Activated naive CD4-positive, alpha-beta T cell treated with anti-CD3 and anti-CD28 coated beads for 36 hours (primary cell): ENCODE measurements at regions not wholly inside any gene's neighbourhood (a gene's known extent, or its start where the extent isn't known, plus 50 kb on each side); places are given as distances from the start of the nearest gene placed in this dataset.

Experiments
- CTCF ChIA-PET: fragments of 350-600 bp; sonication (Branson Sonifier 250); formaldehyde crosslinking; loops from one replicate; lab custom pipeline; 2021; ENCODE audit warnings: antibody characterized with exemption; lab: Charles Lee
- DNase-seq: peaks from one replicate; pipeline ENCODE4 v3.0.0-alpha.2; 2020
- H3K27ac Mint-ChIP-seq: one replicate; pipeline ENCODE4 v1.8.0; 2021; ENCODE audit warnings: mild to moderate bottlenecking, mixed read lengths
- H3K27me3 Mint-ChIP-seq: one replicate; pipeline ENCODE4 v1.8.0; 2021; ENCODE audit warnings: low read depth, mixed read lengths
- H3K36me3 Mint-ChIP-seq: one replicate; pipeline ENCODE4 v1.8.0; 2021; ENCODE audit warnings: low read depth, mixed read lengths
- H3K4me1 Mint-ChIP-seq: one replicate; pipeline ENCODE4 v1.8.0; 2021; ENCODE audit warnings: low read depth, mixed read lengths
- H3K4me3 Mint-ChIP-seq: one replicate; pipeline ENCODE4 v1.8.0; 2021; ENCODE audit warnings: mild to moderate bottlenecking, moderate library complexity, mixed read lengths
- H3K9me3 Mint-ChIP-seq: one replicate; pipeline ENCODE4 v1.8.0; 2021; ENCODE audit warnings: mixed read lengths
- intact Hi-C: fragments of 100-400 bp; cut with micrococcal nuclease; formaldehyde crosslinking; loops from one replicate; pipeline ENCODE4 v1.15.1; 2023

- H3K9me3 Mint-ChIP-seq: peaks cover 13% of the 10 kb centered on the region
- H3K36me3 Mint-ChIP-seq: no peaks in the 10 kb centered on the region
- CTCF ChIA-PET: no interaction called here
- H3K27ac Mint-ChIP-seq: no peak overlapping the region
- H3K4me3 Mint-ChIP-seq: no peak overlapping the region
- H3K4me1 Mint-ChIP-seq: no peaks in the 10 kb centered on the region
- H3K27me3 Mint-ChIP-seq: no peaks in the 10 kb centered on the region
- DNase-seq: no peak
- intact Hi-C loops: no loop called here
These were observed 175.5 kb upstream of the ADGRL3 start for GRCh38 chr4:61024610-61025009.

- H3K9me3 Mint-ChIP-seq: peaks cover 4% of the 10 kb centered on the region
- H3K4me1 Mint-ChIP-seq: no peaks in the 10 kb centered on the region
- H3K36me3 Mint-ChIP-seq: no peaks in the 10 kb centered on the region
- intact Hi-C loops: no loop called here
- H3K4me3 Mint-ChIP-seq: no peak overlapping the region
- no peak for DNase-seq
- no peak overlapping the region for H3K27ac Mint-ChIP-seq
- CTCF ChIA-PET: no interaction called here
- H3K27me3 Mint-ChIP-seq: no peaks in the 10 kb centered on the region
These were observed 172.2 kb upstream of the ADGRL3 start for GRCh38 chr4:61027939-61028338.

GRCh38 chr4:61036071-61036684 lies 163.9 kb upstream of the ADGRL3 start:
- Mint-ChIP-seq H3K9me3 (peaks cover 9% of the 10 kb centered on the region), H3K4me3 (no peak overlapping the region), H3K36me3 (no peaks in the 10 kb centered on the region), H3K27ac (no peak overlapping the region), H3K4me1 (no peaks in the 10 kb centered on the region), H3K27me3 (no peaks in the 10 kb centered on the region)
- CTCF ChIA-PET: no interaction called here
- intact Hi-C loops: no loop called here
- DNase-seq: no peak

DNA sequence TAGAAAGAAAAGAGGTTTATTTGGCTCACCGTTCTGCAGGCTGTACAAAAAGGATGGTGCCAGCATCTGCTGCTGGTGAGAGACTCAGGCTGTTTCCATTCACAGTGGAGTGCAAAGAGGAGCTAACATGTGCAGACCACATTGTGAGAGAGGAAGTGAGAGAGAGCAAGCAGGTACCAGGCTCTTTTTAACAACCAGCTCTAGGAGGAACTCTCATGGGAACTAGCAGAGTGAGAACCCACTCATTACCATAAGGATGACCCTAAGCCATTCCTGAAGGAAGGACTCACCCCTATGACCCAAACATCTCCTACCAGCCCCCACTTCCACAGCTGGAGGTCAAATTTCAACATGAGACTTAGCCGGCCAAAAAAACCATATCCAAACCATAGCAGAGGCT lies 158.6 kb upstream of the ADGRL3 start:
- CTCF ChIA-PET: interaction anchor here (0.6 kb wide), 1 partner anchor 1469 kb away, joined by 4 read pairs; no protein-coding TSS in a partner anchor

GRCh38 chr4:61044837-61045236 lies 155.3 kb upstream of the ADGRL3 start:
- Mint-ChIP-seq H3K4me1 (no peaks in the 10 kb centered on the region), H3K4me3 (no peak overlapping the region), H3K27me3 (no peaks in the 10 kb centered on the region), H3K27ac (no peak overlapping the region), H3K9me3 (peaks cover 1% of the 10 kb centered on the region), H3K36me3 (no peaks in the 10 kb centered on the region)
- no peak for DNase-seq
- intact Hi-C loops: no loop called here
- CTCF ChIA-PET: interaction anchor here (0.6 kb wide), 1 partner anchor 22 kb away, joined by 4 read pairs; no protein-coding TSS in a partner anchor

More for the DNA sequence above, 158.6 kb upstream of the ADGRL3 start:
- H3K27ac Mint-ChIP-seq: no peak overlapping the region
- intact Hi-C loops: no loop called here
- H3K4me3 Mint-ChIP-seq: no peak overlapping the region
- no peak for DNase-seq
- H3K4me1 Mint-ChIP-seq: no peaks in the 10 kb centered on the region
- H3K27me3 Mint-ChIP-seq: no peaks in the 10 kb centered on the region
- H3K36me3 Mint-ChIP-seq: no peaks in the 10 kb centered on the region
- H3K9me3 Mint-ChIP-seq: peaks cover 6% of the 10 kb centered on the region

DNA sequence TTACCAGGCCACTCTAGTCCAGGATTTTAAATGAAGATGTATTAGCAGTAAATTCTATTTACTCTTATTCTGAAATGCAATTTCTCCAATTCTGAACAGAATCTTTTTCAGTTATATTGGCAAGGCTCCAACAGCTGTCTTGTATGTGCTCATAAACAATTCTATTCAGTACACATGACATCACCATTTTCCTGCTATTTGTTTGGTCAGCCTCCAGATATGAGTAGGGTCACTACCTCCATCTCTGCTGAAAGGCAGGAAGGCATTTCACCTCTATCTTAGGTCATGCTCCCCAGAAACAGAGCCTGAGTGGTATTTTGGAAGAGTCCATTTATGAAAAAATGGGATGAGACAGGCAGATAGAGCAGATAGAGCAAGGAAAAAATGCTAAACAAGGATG lies 151.1 kb upstream of the ADGRL3 start:
- Mint-ChIP-seq H3K27me3 (no peaks in the 10 kb centered on the region), H3K4me1 (no peaks in the 10 kb centered on the region), H3K9me3 (peaks cover 2% of the 10 kb centered on the region), H3K27ac (no peak overlapping the region), H3K4me3 (no peak overlapping the region), H3K36me3 (no peaks in the 10 kb centered on the region)
- CTCF ChIA-PET: no interaction called here
- intact Hi-C loops: no loop called here
- no peak for DNase-seq

- Mint-ChIP-seq H3K27me3 (no peaks in the 10 kb centered on the region), H3K36me3 (no peaks in the 10 kb centered on the region), H3K27ac (no peak overlapping the region), H3K9me3 (peaks cover 2% of the 10 kb centered on the region), H3K4me3 (no peak overlapping the region), H3K4me1 (no peaks in the 10 kb centered on the region)
- DNase-seq: no peak
- intact Hi-C loops: no loop called here
- CTCF ChIA-PET: no interaction called here
These were observed 132.7 kb upstream of the ADGRL3 start for GRCh38 chr4:61067381-61067780.

- H3K4me1 Mint-ChIP-seq: no peaks in the 10 kb centered on the region
- H3K4me3 Mint-ChIP-seq: no peak overlapping the region
- peaks cover 2% of the 10 kb centered on the region for H3K9me3 Mint-ChIP-seq
- intact Hi-C loops: no loop called here
- CTCF ChIA-PET: no interaction called here
- no peaks in the 10 kb centered on the region for H3K36me3 Mint-ChIP-seq
- H3K27ac Mint-ChIP-seq: no peak overlapping the region
- H3K27me3 Mint-ChIP-seq: no peaks in the 10 kb centered on the region
- no peak for DNase-seq
These were observed 132.1 kb upstream of the ADGRL3 start for GRCh38 chr4:61068060-61068459.

DNA sequence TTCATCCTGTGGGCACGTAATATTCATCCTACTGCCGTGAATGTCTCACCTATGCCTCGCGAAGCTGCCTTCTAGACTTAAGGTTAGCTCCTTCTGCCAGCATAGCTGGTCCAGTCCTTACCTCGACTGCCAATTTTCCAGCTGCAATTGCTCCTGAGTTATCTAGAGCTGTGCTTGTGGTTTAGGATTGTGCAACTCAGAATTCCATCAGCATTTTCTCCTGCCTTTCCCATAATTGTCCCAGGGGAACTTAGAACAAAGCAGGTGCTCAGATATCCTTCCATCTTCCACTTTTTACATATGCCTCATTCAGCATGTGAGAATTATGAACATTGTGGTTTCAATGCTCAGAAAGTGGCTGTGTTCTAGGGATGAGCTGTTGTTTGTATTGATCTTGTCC lies 131.4 kb upstream of the ADGRL3 start:
- no peak overlapping the region for H3K27ac Mint-ChIP-seq
- intact Hi-C loops: no loop called here
- peaks cover 2% of the 10 kb centered on the region for H3K9me3 Mint-ChIP-seq
- no peak for DNase-seq
- H3K4me1 Mint-ChIP-seq: no peaks in the 10 kb centered on the region
- CTCF ChIA-PET: no interaction called here
- H3K36me3 Mint-ChIP-seq: no peaks in the 10 kb centered on the region
- no peak overlapping the region for H3K4me3 Mint-ChIP-seq
- no peaks in the 10 kb centered on the region for H3K27me3 Mint-ChIP-seq

GRCh38 chr4:61070269-61070668 lies 129.9 kb upstream of the ADGRL3 start:
- no peak for DNase-seq
- Mint-ChIP-seq H3K9me3 (peaks cover 2% of the 10 kb centered on the region), H3K4me1 (no peaks in the 10 kb centered on the region), H3K36me3 (no peaks in the 10 kb centered on the region), H3K27me3 (no peaks in the 10 kb centered on the region), H3K4me3 (no peak overlapping the region), H3K27ac (no peak overlapping the region)
- CTCF ChIA-PET: no interaction called here
- intact Hi-C loops: no loop called here

- Mint-ChIP-seq H3K27me3 (no peaks in the 10 kb centered on the region), H3K27ac (no peak overlapping the region), H3K4me1 (no peaks in the 10 kb centered on the region), H3K4me3 (no peak overlapping the region), H3K9me3 (peaks cover 4% of the 10 kb centered on the region), H3K36me3 (no peaks in the 10 kb centered on the region)
- CTCF ChIA-PET: no interaction called here
- no peak for DNase-seq
- intact Hi-C loops: no loop called here
These were observed 120.7 kb upstream of the ADGRL3 start for GRCh38 chr4:61079427-61079826.

- H3K36me3 Mint-ChIP-seq: no peaks in the 10 kb centered on the region
- DNase-seq: no peak
- H3K9me3 Mint-ChIP-seq: peaks cover 5% of the 10 kb centered on the region
- CTCF ChIA-PET: no interaction called here
- H3K4me3 Mint-ChIP-seq: no peak overlapping the region
- H3K27me3 Mint-ChIP-seq: no peaks in the 10 kb centered on the region
- no peaks in the 10 kb centered on the region for H3K4me1 Mint-ChIP-seq
- H3K27ac Mint-ChIP-seq: no peak overlapping the region
- intact Hi-C loops: no loop called here
These were observed 120.2 kb upstream of the ADGRL3 start for GRCh38 chr4:61079976-61080375.

- Mint-ChIP-seq H3K9me3 (peaks cover 6% of the 10 kb centered on the region), H3K36me3 (no peaks in the 10 kb centered on the region)
- intact Hi-C loops: no loop called here
These were observed 114.6 kb upstream of the ADGRL3 start for GRCh38 chr4:61085534-61085933.

More at GRCh38 chr4:61085534-61085933, 114.6 kb upstream of the ADGRL3 start:
- H3K4me1 Mint-ChIP-seq: no peaks in the 10 kb centered on the region
- H3K4me3 Mint-ChIP-seq: no peak overlapping the region
- CTCF ChIA-PET: interaction anchor here (0.5 kb wide), 1 partner anchor 1669 kb away, joined by 3 read pairs; no protein-coding TSS in a partner anchor
- H3K27me3 Mint-ChIP-seq: no peaks in the 10 kb centered on the region
- no peak for DNase-seq
- no peak overlapping the region for H3K27ac Mint-ChIP-seq
